HG03378 (cell line): ENCODE measurements at regions not wholly inside any gene's neighbourhood (a gene's known extent, or its start where the extent isn't known, plus 50 kb on each side); places are given as distances from the start of the nearest gene placed in this dataset.
"Not testable (repeated sequence)": the region's sequence is repeated elsewhere in the genome, so short reads cannot be mapped to it uniquely, and the experiment has no call there.

Experiments used
- ATAC-seq: cut with Tn5 transposase; IDR thresholded peaks from one replicate; pipeline ENCODE4 v1.9.1; 2021; ENCODE audit warnings: mild to moderate bottlenecking, moderate library complexity; ENCODE audit not compliant: unreplicated experiment

GRCh38 chrX:129091097-129091496, 432.2 kb downstream of the SMARCA1 start:
- ATAC-seq: no peak

GRCh38 chrX:129086802-129087201, 436.5 kb downstream of the SMARCA1 start:
- no peak for ATAC-seq

DNA sequence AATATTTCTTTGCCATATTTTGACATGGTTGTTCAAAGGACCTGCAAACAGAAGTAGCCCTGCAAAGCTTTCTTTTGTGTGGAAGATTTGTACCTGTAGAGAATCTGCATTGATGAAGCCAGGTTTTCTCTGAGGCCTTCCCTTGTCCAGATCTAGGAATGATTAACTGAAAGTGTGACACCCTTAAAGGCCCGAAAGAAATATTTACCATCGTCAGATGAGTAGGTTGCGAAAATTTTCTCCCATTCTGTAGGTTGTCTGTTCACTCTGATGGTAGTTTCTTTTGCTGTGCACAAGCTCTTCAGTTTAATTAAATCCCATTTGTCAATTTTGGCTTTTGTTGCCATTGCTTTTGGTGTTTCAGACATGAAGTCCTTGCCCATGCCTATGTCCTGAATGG, 439.0 kb downstream of the SMARCA1 start:
- ATAC-seq: not testable (repeated sequence)

- ATAC-seq: no peak
Measured at GRCh38 chrX:129077424-129078170, 445.7 kb downstream of the SMARCA1 start.

DNA sequence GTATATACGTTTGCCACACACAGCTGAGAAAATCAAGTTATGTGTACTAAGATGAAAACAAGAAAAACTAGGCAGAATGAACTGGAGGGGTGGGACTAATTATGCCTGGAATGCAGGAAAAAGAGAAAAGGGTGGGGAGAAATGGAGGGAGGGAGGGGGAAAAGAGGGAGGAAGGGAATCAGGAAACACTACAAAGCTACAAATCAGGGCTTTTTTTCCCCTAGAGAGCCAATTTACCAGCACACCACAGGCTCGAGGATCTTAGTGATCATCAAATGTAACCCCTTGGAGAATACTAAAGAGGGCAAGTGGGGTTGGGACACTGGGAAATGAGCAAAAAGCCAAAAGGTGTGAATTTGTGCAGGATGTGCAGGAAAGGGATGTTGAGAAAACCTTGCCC, 451.9 kb downstream of the SMARCA1 start:
- no peak for ATAC-seq

DNA sequence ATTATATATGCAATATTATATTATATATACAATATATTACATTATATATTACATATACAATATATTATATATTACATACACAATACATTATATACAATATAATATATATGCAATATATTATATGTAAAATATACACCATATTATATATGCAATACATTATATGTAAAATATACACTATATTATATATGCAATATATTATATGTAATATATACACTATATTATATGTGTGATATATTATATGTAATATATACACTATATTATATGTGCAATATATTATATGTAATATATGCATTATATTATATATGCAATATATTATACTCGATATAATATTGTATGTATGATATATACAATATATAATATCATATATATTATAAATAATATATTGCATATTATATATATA, 457.4 kb downstream of the SMARCA1 start:
- no peak for ATAC-seq

GRCh38 chrX:129058405-129058804, 464.9 kb downstream of the SMARCA1 start:
- no peak for ATAC-seq

GRCh38 chrX:129043138-129043537, 480.2 kb downstream of the SMARCA1 start:
- no peak for ATAC-seq

DNA sequence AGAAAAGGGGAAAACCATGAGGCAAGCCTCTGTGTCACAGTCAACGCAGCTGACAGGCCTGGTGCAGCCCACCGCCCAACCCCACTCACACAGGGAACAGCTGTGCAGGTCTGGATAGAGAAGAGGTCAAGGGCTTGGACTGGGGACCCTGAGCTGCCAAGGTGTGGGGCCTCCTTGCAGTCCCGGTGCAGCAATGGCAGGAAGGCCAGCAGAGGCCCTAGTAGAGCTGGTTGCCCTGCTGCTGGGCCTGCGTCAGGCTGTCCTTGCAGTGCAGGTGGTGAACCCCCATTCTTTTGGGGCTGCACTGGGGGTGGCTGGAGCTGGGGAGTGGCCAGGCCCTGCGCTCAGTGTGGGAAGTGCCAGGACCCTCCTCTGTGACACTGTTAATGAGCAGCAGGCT, 482.0 kb downstream of the SMARCA1 start:
- no peak for ATAC-seq

DNA sequence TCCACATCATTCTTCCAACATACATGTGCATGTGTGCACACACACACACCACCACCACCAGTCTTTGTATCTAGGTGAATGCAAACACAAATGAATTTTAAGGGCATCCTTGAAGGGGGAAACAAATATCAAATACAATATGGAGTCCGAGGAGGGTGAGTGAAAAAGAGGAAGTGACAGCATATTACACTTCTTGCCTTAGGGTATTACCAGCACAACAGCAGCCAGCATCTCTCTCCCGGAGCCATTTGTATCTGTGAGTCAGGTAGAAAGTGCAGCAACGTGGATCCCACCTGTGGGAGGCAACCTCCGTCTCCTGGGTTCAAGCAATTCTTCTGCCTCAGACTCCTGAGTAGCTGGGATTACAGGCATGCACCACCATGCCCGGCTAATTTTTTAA, 483.2 kb downstream of the SMARCA1 start:
- ATAC-seq: no peak

- no peak for ATAC-seq
Measured at GRCh38 chrX:129039176-129039575, 484.1 kb downstream of the SMARCA1 start.

DNA sequence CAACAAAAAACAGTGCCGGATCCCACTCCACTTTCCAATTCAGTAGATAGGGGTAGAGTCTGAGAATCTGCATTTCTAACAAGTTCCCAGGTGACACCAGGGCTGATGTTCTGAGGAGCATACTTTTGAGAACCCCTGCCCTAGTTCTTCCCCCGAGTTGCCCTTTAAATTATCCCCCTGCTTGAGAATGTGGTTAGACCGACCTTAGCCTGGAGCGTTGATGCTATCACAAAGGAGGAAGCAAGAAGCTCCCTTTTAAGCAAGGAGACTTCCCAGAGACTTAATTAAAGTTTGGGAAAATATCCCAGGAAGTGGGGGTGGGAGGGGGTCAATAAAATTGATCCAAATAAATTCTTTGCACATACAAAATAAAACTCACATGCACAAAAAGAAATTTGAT, 485.9 kb downstream of the SMARCA1 start:
- ATAC-seq: no peak

GRCh38 chrX:129035180-129035579, 488.1 kb downstream of the SMARCA1 start:
- ATAC-seq: no peak

DNA sequence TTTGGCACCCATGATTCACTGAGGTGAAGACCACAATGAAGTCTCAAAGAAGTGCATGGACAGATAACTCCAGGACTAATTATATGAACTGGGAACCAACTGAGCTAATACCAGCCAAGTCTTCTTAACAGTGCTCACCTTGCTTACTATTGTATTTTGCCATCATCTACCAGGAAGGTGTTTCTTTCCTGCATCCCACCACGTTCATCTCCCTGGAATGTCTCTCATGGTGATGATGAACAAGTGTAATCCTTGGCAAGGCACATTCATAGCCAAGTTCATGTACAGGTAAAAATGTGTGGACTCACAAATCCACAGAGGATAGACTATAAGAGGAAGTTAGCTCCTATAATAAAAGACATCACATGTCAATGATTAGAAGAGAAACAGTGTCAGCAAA, 489.1 kb downstream of the SMARCA1 start:
- no peak for ATAC-seq

DNA sequence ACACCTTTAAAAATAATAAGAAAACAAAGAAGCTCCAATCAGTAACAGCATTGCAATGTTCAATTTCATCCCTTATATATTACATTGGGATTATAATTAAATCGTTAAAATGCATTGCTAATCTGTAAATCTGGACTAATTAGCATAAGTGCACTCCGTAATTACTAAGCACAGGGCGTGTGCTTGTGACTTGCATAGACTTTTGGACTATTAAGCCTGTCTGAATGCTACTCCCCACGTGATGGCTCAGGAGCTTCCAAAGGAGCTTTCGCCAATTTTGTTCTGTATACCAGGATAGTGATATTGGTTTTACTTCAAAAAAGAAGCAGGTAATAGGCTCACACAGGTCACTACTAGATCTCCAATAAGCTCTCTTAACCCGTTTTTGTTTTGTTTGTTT, 497.1 kb downstream of the SMARCA1 start:
- no peak for ATAC-seq

DNA sequence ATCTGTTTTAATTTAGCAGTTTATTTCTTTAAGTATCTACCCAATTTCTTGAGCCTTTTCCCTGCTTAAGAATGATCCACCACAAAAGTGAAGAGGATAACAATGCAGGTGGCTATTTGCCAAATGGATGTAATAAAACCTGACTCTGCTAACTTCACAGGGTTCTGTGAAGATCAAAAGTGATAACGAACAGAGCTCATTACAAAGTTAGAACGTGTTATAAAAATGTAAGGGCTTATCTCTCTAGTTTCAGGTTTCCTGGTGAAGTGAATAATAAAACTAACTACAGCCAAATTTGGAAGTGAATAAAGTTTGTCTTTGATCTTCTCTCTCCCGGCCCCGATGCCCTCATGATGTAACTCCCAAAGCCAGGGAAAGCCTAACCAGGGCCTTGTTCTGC, 497.9 kb downstream of the SMARCA1 start:
- no peak for ATAC-seq

GRCh38 chrX:129019412-129019811, 503.9 kb downstream of the SMARCA1 start:
- no peak for ATAC-seq

GRCh38 chrX:129015381-129015780, 507.9 kb downstream of the SMARCA1 start:
- ATAC-seq: no peak

- ATAC-seq: no peak
Measured at GRCh38 chrX:129013574-129013973, 509.7 kb downstream of the SMARCA1 start.

- no peak for ATAC-seq
Measured at GRCh38 chrX:129007631-129008030, 515.7 kb downstream of the SMARCA1 start.

GRCh38 chrX:129006491-129006890, 516.8 kb downstream of the SMARCA1 start:
- ATAC-seq: no peak

- no peak for ATAC-seq
Measured at GRCh38 chrX:129000797-129001196, 522.5 kb downstream of the SMARCA1 start.

- ATAC-seq: no peak
Measured at GRCh38 chrX:129000018-129000417, 523.3 kb downstream of the SMARCA1 start.
